HEK293 (cell line): ENCODE measurements at regions not wholly inside any gene's neighbourhood (a gene's known extent, or its start where the extent isn't known, plus 50 kb on each side); places are given as distances from the start of the nearest gene placed in this dataset.

Source experiments
- CTCF ChIA-PET: fragments of 350-600 bp; formaldehyde crosslinking; extraction: SDS; loops from one replicate; lab custom pipeline; 2021; ENCODE audit warnings: antibody characterized with exemption; lab: Yijun Ruan, JAX
- POLR2A ChIA-PET: fragments of 300-600 bp; formaldehyde crosslinking; extraction: SDS; loops from one replicate; lab custom pipeline; 2020; ENCODE audit warnings: antibody characterized with exemption, inconsistent platforms; lab: Yijun Ruan, JAX
- H3K27ac ChIP-seq: fragments of 200-500 bp; sonication (Bioruptor generic); 2 replicates; pipeline ENCODE4 v1.5.1; 2014; ENCODE audit warnings: low read depth, low read length, control low read depth, inconsistent platforms; ENCODE audit errors: extremely low read depth
- H3K36me3 ChIP-seq, 2 experiments: fragments of 200-500 bp in 1 of 2; sonication (Bioruptor generic) in 1 of 2; 1 replicate in 1 of 2; 2 replicates in 1 of 2; pipeline ENCODE4 v1.5.1; 2014 to 2017; ENCODE audit warnings: inconsistent platforms in 2 of 2, low read length in 2 of 2; ENCODE audit not compliant: control insufficient read depth in 2 of 2, insufficient read depth in 1 of 2
- H3K4me1 ChIP-seq: fragments of 200-500 bp; sonication (Bioruptor generic); 2 replicates; pipeline ENCODE4 v1.5.1; 2014; ENCODE audit warnings: mild to moderate bottlenecking, low read length, inconsistent platforms; ENCODE audit not compliant: control insufficient read depth, insufficient read depth
- H3K4me3 ChIP-seq: 2 replicates; pipeline ENCODE4 v1.5.1; 2011; ENCODE audit warnings: low read depth, mild to moderate bottlenecking, control low read depth, low read length, moderate library complexity
- H3K9me3 ChIP-seq: fragments of 200-500 bp; sonication (Bioruptor generic); 2 replicates; pipeline ENCODE4 v1.5.1; 2014; ENCODE audit warnings: low read depth, low read length, inconsistent platforms; ENCODE audit not compliant: control insufficient read depth, insufficient read depth
- IKZF3 ChIP-seq: fragments of 450-650 bp; IDR thresholded peaks from 2 replicates; pipeline ENCODE4 v1.5.0; 2018; ENCODE audit warnings: missing biosample characterization, mild to moderate bottlenecking, missing genetic modification characterization, moderate library complexity
- SP2 ChIP-seq: fragments of 450-650 bp; formaldehyde crosslinking; IDR thresholded peaks from 2 replicates; pipeline ENCODE4 v1.5.1; 2016; ENCODE audit warnings: missing biosample characterization, missing genetic modification characterization
- ZBTB1 ChIP-seq: fragments of 450-650 bp; formaldehyde crosslinking; IDR thresholded peaks from 2 replicates; pipeline ENCODE4 v1.5.1; 2016; ENCODE audit warnings: missing biosample characterization, missing genetic modification characterization
- ZBTB21 ChIP-seq: fragments of 450-650 bp; formaldehyde crosslinking; IDR thresholded peaks from 2 replicates; pipeline ENCODE4 v1.5.1; 2017; ENCODE audit warnings: missing biosample characterization, missing genetic modification characterization
- ZNF280C ChIP-seq: fragments of 450-650 bp; formaldehyde crosslinking; IDR thresholded peaks from 2 replicates; pipeline ENCODE4 v1.5.1; 2016; ENCODE audit warnings: missing biosample characterization, missing genetic modification characterization
- ZNF280D ChIP-seq: fragments of 450-650 bp; formaldehyde crosslinking; IDR thresholded peaks from 2 replicates; pipeline ENCODE4 v1.5.1; 2016; ENCODE audit warnings: missing biosample characterization, missing genetic modification characterization
- ZNF311 ChIP-seq: fragments of 450-650 bp; formaldehyde crosslinking; IDR thresholded peaks from 2 replicates; pipeline ENCODE4 v1.5.1; 2017; ENCODE audit warnings: missing biosample characterization, missing genetic modification characterization, borderline replicate concordance
- ZNF391 ChIP-seq: fragments of 450-650 bp; formaldehyde crosslinking; IDR thresholded peaks from 2 replicates; pipeline ENCODE4 v1.5.1; 2016; ENCODE audit warnings: low read depth, missing biosample characterization, missing genetic modification characterization, borderline replicate concordance
- ZNF501 ChIP-seq: fragments of 450-650 bp; formaldehyde crosslinking; IDR thresholded peaks from 2 replicates; pipeline ENCODE4 v1.5.1; 2016; ENCODE audit warnings: missing biosample characterization, missing genetic modification characterization
- ZNF518A ChIP-seq: fragments of 450-650 bp; formaldehyde crosslinking; conservative IDR thresholded peaks from 2 replicates; pipeline ENCODE4 v1.5.1; 2016; ENCODE audit warnings: low read depth, missing biosample characterization, missing genetic modification characterization
- ZNF544 ChIP-seq: fragments of 450-650 bp; formaldehyde crosslinking; IDR thresholded peaks from 2 replicates; pipeline ENCODE4 v1.5.0; 2017; ENCODE audit warnings: missing biosample characterization, missing genetic modification characterization
- ZNF548 ChIP-seq: fragments of 450-650 bp; formaldehyde crosslinking; IDR thresholded peaks from 2 replicates; pipeline ENCODE4 v1.5.1; 2016; ENCODE audit warnings: missing biosample characterization, missing genetic modification characterization
- ZNF555 ChIP-seq: fragments of 450-650 bp; formaldehyde crosslinking; conservative IDR thresholded peaks from 2 replicates; pipeline ENCODE4 v1.5.1; 2017; ENCODE audit warnings: missing biosample characterization, mild to moderate bottlenecking, missing genetic modification characterization, inconsistent platforms
- ZNF596 ChIP-seq: fragments of 450-650 bp; IDR thresholded peaks from 2 replicates; pipeline ENCODE4 v1.5.0; 2018; ENCODE audit warnings: missing biosample characterization, mild to moderate bottlenecking, missing genetic modification characterization, moderate library complexity
- ZNF664 ChIP-seq: fragments of 450-650 bp; formaldehyde crosslinking; IDR thresholded peaks from 2 replicates; pipeline ENCODE4 v1.5.1; 2016; ENCODE audit warnings: missing biosample characterization, missing genetic modification characterization
- ZNF776 ChIP-seq: fragments of 450-650 bp; formaldehyde crosslinking; IDR thresholded peaks from 2 replicates; pipeline ENCODE4 v1.5.0; 2017; ENCODE audit warnings: missing biosample characterization, missing genetic modification characterization, borderline replicate concordance
- ZSCAN30 ChIP-seq: fragments of 450-650 bp; IDR thresholded peaks from 2 replicates; pipeline ENCODE4 v1.5.1; 2018; ENCODE audit warnings: missing biosample characterization, mild to moderate bottlenecking, missing genetic modification characterization, moderate library complexity
- TF ChIP-seq, protein P1 (sequence below): fragments of 450-650 bp; formaldehyde crosslinking; IDR thresholded peaks from 2 replicates; pipeline ENCODE4 v1.5.1; 2017; ENCODE audit warnings: missing biosample characterization, missing genetic modification characterization
- TF ChIP-seq, protein P2 (sequence below): fragments of 450-650 bp; formaldehyde crosslinking; IDR thresholded peaks from 2 replicates; pipeline ENCODE4 v1.5.0; 2017; ENCODE audit warnings: missing biosample characterization, missing genetic modification characterization, borderline replicate concordance

- CTCF ChIA-PET: interaction anchor here (1.3 kb wide), 1 partner anchor 85 kb away, joined by 3 read pairs; no protein-coding TSS in a partner anchor
- Histone ChIP-seq H3K9me3 (no peaks in the 10 kb centered on the region), H3K4me3 (no peak overlapping the region), H3K36me3 (no peaks in the 10 kb centered on the region), H3K4me1 (no peaks in the 10 kb centered on the region), H3K27ac (no peak overlapping the region)
- POLR2A ChIA-PET: no interaction called here
- no peak for TF ChIP-seq ZNF280D
- TF ChIP-seq ZNF501 (tag by site-specific recombination): no peak
- TF ChIP-seq, protein P1, sequence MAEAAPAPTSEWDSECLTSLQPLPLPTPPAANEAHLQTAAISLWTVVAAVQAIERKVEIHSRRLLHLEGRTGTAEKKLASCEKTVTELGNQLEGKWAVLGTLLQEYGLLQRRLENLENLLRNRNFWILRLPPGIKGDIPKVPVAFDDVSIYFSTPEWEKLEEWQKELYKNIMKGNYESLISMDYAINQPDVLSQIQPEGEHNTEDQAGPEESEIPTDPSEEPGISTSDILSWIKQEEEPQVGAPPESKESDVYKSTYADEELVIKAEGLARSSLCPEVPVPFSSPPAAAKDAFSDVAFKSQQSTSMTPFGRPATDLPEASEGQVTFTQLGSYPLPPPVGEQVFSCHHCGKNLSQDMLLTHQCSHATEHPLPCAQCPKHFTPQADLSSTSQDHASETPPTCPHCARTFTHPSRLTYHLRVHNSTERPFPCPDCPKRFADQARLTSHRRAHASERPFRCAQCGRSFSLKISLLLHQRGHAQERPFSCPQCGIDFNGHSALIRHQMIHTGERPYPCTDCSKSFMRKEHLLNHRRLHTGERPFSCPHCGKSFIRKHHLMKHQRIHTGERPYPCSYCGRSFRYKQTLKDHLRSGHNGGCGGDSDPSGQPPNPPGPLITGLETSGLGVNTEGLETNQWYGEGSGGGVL (tag by site-specific recombination): no peak
- TF ChIP-seq ZNF596 (tag by site-specific recombination): no peak
- no peak for TF ChIP-seq ZNF555 (tag by site-specific recombination)
- no peak for TF ChIP-seq IKZF3 (tag by site-specific recombination)
- no peak for TF ChIP-seq ZNF544 (tag by site-specific recombination)
- TF ChIP-seq SP2: no peak
Measured at GRCh38 chr2:42863320-42863719, 70.9 kb upstream of the HAAO start.

DNA sequence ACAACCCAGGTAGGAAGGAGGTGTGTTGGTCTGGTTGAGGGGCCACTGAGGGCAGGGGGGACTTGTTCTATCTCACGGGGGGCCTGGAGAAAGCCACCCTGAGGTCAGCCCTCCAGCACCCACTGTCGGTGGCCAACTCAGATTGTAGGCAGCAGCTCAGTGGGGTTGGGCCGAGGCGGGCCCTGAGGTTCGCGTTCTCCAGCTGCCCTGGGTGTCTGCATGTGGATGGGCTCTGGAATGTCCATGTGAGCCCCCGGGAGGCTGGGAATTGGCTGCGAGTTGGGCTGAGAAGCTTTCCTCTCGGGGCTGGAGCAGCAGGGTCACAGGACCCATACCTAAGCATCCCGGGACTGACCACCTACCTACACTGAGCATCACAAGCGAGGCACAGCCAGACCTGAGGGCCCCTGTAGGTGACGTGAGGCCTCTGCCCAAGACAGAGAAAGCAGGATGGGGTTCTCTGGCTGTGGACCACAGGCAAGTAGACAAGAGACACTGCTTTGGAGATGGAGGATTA, 70.3 kb upstream of the HAAO start:
- Histone ChIP-seq H3K4me3 (no peak overlapping the region), H3K36me3 (no peaks in the 10 kb centered on the region), H3K27ac (no peak overlapping the region), H3K9me3 (no peaks in the 10 kb centered on the region), H3K4me1 (no peaks in the 10 kb centered on the region)
- POLR2A ChIA-PET: no interaction called here
- TF ChIP-seq ZNF391 (tag by site-specific recombination): no peak
- TF ChIP-seq ZSCAN30: no peak
- TF ChIP-seq ZNF518A: no peak
- TF ChIP-seq, protein P2, sequence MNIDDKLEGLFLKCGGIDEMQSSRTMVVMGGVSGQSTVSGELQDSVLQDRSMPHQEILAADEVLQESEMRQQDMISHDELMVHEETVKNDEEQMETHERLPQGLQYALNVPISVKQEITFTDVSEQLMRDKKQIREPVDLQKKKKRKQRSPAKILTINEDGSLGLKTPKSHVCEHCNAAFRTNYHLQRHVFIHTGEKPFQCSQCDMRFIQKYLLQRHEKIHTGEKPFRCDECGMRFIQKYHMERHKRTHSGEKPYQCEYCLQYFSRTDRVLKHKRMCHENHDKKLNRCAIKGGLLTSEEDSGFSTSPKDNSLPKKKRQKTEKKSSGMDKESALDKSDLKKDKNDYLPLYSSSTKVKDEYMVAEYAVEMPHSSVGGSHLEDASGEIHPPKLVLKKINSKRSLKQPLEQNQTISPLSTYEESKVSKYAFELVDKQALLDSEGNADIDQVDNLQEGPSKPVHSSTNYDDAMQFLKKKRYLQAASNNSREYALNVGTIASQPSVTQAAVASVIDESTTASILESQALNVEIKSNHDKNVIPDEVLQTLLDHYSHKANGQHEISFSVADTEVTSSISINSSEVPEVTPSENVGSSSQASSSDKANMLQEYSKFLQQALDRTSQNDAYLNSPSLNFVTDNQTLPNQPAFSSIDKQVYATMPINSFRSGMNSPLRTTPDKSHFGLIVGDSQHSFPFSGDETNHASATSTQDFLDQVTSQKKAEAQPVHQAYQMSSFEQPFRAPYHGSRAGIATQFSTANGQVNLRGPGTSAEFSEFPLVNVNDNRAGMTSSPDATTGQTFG (tag by site-specific recombination): no peak
- no peak for TF ChIP-seq ZNF280C (tag by site-specific recombination)
- TF ChIP-seq ZNF548 (tag by site-specific recombination): no peak
- TF ChIP-seq ZNF776 (tag by site-specific recombination): no peak
- TF ChIP-seq ZNF596 (tag by site-specific recombination): no peak
- no peak for TF ChIP-seq ZBTB1 (tag by site-specific recombination)
- no peak for TF ChIP-seq ZNF664
- no peak for TF ChIP-seq ZBTB21
- TF ChIP-seq ZNF311 (tag by site-specific recombination): no peak
- CTCF ChIA-PET: interaction anchor here (0.7 to 1.3 kb wide), 3 partner anchors 83 to 388 kb away, joined by 3 to 4 read pairs (median 3); no protein-coding TSS in a partner anchor
